ENCODE measurements at regions not wholly inside any gene's neighbourhood (a gene's known extent, or its start where the extent isn't known, plus 50 kb on each side); places are given as distances from the start of the nearest gene placed in this dataset.

DNA sequence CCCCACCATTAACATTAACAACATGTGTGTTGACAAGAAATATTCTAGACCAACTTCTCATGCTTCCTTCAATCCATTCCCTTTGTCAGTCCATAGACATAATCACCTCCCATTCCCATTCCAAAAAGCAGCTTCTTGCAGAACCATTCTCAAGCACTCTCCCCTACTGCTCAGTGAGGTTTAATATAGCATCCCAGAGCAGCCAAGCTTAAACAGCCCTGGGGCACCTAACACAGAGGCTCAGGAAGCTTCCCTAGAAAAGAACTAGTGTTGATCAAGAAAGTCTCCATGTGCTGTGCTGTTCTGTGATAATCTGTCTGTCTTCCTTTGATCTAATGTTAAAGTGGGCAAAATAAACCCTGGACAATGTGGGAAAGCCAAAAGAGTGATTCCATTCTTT, 174.2 kb upstream of the NOCT start:
- no peaks in the 10 kb centered on the region for H3K9me2 ChIP-seq (replicated peaks; ENCODE audit: insufficient read depth, low read length)
- H3F3A ChIP-seq (ENCODE audit: insufficient read depth, low read length), result no peaks in the 10 kb centered on the region
- H2AFZ ChIP-seq (ENCODE audit: low read length), result no peak overlapping the region
- no peak overlapping the region for H3K27ac ChIP-seq (ENCODE audit: low read length)
- no peaks in the 10 kb centered on the region for H3K4me1 ChIP-seq (ENCODE audit: low read length)
- no peak overlapping the region for H3K4me3 ChIP-seq (ENCODE audit: low read length)
- H3K9me3 ChIP-seq (replicated peaks; ENCODE audit: insufficient read depth, low read length), result no peaks in the 10 kb centered on the region
- H3K9ac ChIP-seq (ENCODE audit: low read length), result no peak overlapping the region
- DNase-seq, result no peak
- TF ChIP-seq, protein P1, sequence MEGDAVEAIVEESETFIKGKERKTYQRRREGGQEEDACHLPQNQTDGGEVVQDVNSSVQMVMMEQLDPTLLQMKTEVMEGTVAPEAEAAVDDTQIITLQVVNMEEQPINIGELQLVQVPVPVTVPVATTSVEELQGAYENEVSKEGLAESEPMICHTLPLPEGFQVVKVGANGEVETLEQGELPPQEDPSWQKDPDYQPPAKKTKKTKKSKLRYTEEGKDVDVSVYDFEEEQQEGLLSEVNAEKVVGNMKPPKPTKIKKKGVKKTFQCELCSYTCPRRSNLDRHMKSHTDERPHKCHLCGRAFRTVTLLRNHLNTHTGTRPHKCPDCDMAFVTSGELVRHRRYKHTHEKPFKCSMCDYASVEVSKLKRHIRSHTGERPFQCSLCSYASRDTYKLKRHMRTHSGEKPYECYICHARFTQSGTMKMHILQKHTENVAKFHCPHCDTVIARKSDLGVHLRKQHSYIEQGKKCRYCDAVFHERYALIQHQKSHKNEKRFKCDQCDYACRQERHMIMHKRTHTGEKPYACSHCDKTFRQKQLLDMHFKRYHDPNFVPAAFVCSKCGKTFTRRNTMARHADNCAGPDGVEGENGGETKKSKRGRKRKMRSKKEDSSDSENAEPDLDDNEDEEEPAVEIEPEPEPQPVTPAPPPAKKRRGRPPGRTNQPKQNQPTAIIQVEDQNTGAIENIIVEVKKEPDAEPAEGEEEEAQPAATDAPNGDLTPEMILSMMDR (IDR thresholded peaks at IDR 0.05; ENCODE audit: low read length), result no peak
- TF ChIP-seq EZH2phosphoT487 (IDR thresholded peaks at IDR 0.05; ENCODE audit: low read length) (no peak), EZH2 (optimal IDR thresholded peaks at IDR 0.05; ENCODE audit: low read depth, low read length) (no peak)
- no peaks in the 10 kb centered on the region for H3K79me2 ChIP-seq (ENCODE audit: low read length)
- no peaks in the 10 kb centered on the region for H3K36me3 ChIP-seq (replicated peaks; ENCODE audit: insufficient read depth, low read length)
- H3K4me2 ChIP-seq (ENCODE audit: low read depth, low read length), result no peak overlapping the region
- no peaks in the 10 kb centered on the region for H4K20me1 ChIP-seq (ENCODE audit: insufficient read depth, low read length)
- no peaks in the 10 kb centered on the region for H3K27me3 ChIP-seq (replicated peaks; ENCODE audit: insufficient read depth, low read length)

DNA sequence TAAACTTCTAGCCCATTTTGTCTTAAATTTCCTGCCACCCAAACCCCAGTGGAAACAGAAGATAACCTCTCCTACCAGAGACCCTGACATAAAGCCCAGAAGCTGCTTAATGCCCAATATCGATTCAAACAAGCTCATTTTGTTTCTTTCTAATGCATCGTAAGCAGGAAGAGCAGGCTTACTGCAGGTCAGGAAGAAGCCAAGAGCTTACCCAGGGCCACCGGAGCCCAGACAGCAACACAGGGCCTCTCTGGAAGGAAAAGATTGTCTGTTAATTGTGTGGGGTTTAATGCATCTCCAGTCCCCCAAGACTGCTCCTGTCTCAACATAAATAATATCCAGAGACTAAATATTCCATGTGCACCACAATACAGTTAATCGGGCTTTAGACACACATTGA, 177.3 kb upstream of the NOCT start:
- Histone ChIP-seq H3K36me3 (replicated peaks; ENCODE audit: insufficient read depth, low read length) (no peaks in the 10 kb centered on the region), H4K20me1 (ENCODE audit: insufficient read depth, low read length) (no peaks in the 10 kb centered on the region), H3K9me2 (replicated peaks; ENCODE audit: insufficient read depth, low read length) (no peaks in the 10 kb centered on the region), H2AFZ (ENCODE audit: low read length) (no peak overlapping the region), H3K9ac (ENCODE audit: low read length) (no peak overlapping the region), H3K27ac (ENCODE audit: low read length) (no peak overlapping the region), H3K4me2 (ENCODE audit: low read depth, low read length) (no peak overlapping the region), H3K79me2 (ENCODE audit: low read length) (no peaks in the 10 kb centered on the region), H3K4me3 (ENCODE audit: low read length) (no peak overlapping the region), H3K4me1 (ENCODE audit: low read length) (no peaks in the 10 kb centered on the region), H3K27me3 (replicated peaks; ENCODE audit: insufficient read depth, low read length) (no peaks in the 10 kb centered on the region), H3F3A (ENCODE audit: insufficient read depth, low read length) (no peaks in the 10 kb centered on the region), H3K9me3 (replicated peaks; ENCODE audit: insufficient read depth, low read length) (no peaks in the 10 kb centered on the region)
- TF ChIP-seq, protein P1 (IDR thresholded peaks at IDR 0.05; ENCODE audit: low read length), result no peak
- TF ChIP-seq EZH2phosphoT487 (IDR thresholded peaks at IDR 0.05; ENCODE audit: low read length), result no peak
- TF ChIP-seq EZH2 (optimal IDR thresholded peaks at IDR 0.05; ENCODE audit: low read depth, low read length), result no peak
- no peak for DNase-seq

DNA sequence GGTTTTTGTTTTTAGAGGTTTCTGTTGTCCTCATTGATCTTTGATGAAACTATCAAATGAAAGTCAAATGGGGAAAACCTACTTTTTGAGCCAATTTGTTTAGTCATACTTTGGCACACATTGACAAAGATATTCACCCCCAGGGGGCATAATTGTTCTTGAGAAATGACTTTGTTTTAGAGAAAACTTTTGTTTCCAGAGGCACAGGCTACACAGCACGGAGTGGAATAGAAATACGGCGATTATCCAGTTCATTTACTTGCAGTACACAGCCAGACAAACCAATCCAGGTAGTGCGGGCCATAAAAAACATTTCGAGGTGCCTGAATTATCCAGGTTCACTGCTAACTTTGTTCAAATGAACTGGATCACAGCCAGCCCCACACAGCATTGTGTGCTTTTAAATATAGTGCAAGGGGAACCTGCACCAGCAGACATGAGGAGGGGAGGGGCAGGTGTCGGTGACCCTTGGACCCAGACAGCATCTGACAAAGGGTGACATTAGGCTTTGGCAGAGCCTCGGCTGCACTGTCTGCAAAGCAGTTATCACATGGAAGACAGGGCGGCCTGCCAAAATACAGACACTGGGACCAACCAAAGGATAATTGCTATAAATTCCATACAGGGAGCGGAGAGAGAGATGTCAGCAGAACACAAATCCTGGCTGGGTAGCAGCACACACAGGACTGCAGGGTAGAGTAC, 179.6 kb upstream of the NOCT start:
- no peaks in the 10 kb centered on the region for H3K27me3 ChIP-seq (replicated peaks; ENCODE audit: insufficient read depth, low read length)
- H3K9me3 ChIP-seq (replicated peaks; ENCODE audit: insufficient read depth, low read length), result no peaks in the 10 kb centered on the region
- no peaks in the 10 kb centered on the region for H3K9me2 ChIP-seq (replicated peaks; ENCODE audit: insufficient read depth, low read length)
- no peak overlapping the region for H3K27ac ChIP-seq (ENCODE audit: low read length)
- H3K4me2 ChIP-seq (ENCODE audit: low read depth, low read length), result no peak overlapping the region
- no peak overlapping the region for H3K9ac ChIP-seq (ENCODE audit: low read length)
- H3F3A ChIP-seq (ENCODE audit: insufficient read depth, low read length), result no peaks in the 10 kb centered on the region
- TF ChIP-seq, protein P1 (IDR thresholded peaks at IDR 0.05; ENCODE audit: low read length), result no peak; the same call in 1 of the 2 replicates
- TF ChIP-seq EZH2 (optimal IDR thresholded peaks at IDR 0.05; ENCODE audit: low read depth, low read length), result no peak
- TF ChIP-seq EZH2phosphoT487 (IDR thresholded peaks at IDR 0.05; ENCODE audit: low read length), result no peak
- no peaks in the 10 kb centered on the region for H3K36me3 ChIP-seq (replicated peaks; ENCODE audit: insufficient read depth, low read length)
- H4K20me1 ChIP-seq (ENCODE audit: insufficient read depth, low read length), result no peaks in the 10 kb centered on the region
- H2AFZ ChIP-seq (ENCODE audit: low read length), result no peak overlapping the region
- no peaks in the 10 kb centered on the region for H3K4me1 ChIP-seq (ENCODE audit: low read length)
- peak; percentile 8 for DNase-seq
- H3K4me3 ChIP-seq (ENCODE audit: low read length), result no peak overlapping the region
- no peaks in the 10 kb centered on the region for H3K79me2 ChIP-seq (ENCODE audit: low read length)
